IPS-20b (cell line): ENCODE measurements at regions not wholly inside any gene's neighbourhood (a gene's known extent, or its start where the extent isn't known, plus 50 kb on each side); places are given as distances from the start of the nearest gene placed in this dataset.
A peak's percentile ranks its signal among the peaks of the same experiment; 100 is the strongest.
"Not testable (repeated sequence)": the region's sequence is repeated elsewhere in the genome, so short reads cannot be mapped to it uniquely, and the experiment has no call there.

Experiments
- H3K27ac ChIP-seq: one replicate; pipeline ENCODE4 v1.5.1; 2013; ENCODE audit warnings: low read length
- H3K27me3 ChIP-seq: 2 replicates; pipeline ENCODE4 v1.6.1; 2013; ENCODE audit warnings: mild to moderate bottlenecking, low read length, inconsistent platforms; ENCODE audit not compliant: insufficient read depth
- H3K36me3 ChIP-seq: 2 replicates; pipeline ENCODE4 v1.6.1; 2013; ENCODE audit warnings: low read depth, mild to moderate bottlenecking, inconsistent platforms, low read length, moderate library complexity; ENCODE audit not compliant: insufficient read depth
- H3K4me1 ChIP-seq: 2 replicates; pipeline ENCODE4 v1.6.1; 2013; ENCODE audit warnings: mild to moderate bottlenecking, control low read depth, inconsistent platforms, low read length, moderate library complexity; ENCODE audit not compliant: insufficient read depth
- H3K4me3 ChIP-seq: 2 replicates; pipeline ENCODE4 v1.5.1; 2013; ENCODE audit warnings: mild to moderate bottlenecking, low read length, inconsistent platforms
- H3K9ac ChIP-seq: 2 replicates; pipeline ENCODE4 v1.6.1; 2013; ENCODE audit warnings: low read depth, mild to moderate bottlenecking, inconsistent platforms, low read length, moderate library complexity
- H3K9me3 ChIP-seq: 2 replicates; pipeline ENCODE4 v1.6.1; 2013; ENCODE audit warnings: mild to moderate bottlenecking, low read depth, low read length, inconsistent platforms; ENCODE audit not compliant: insufficient read depth

- Histone ChIP-seq H3K4me1 (peaks cover 18% of the 10 kb centered on the region; the same call in 1 of the 2 replicates), H3K27ac (no peak overlapping the region), H3K9ac (no peak overlapping the region), H3K36me3 (no peaks in the 10 kb centered on the region), H3K4me3 (peak overlapping the region; percentile 39; the same call in 1 of the 2 replicates), H3K9me3 (peaks cover 4% of the 10 kb centered on the region; the same call in 1 of the 2 replicates), H3K27me3 (peaks cover 72% of the 10 kb centered on the region)
These were observed 193.7 kb downstream of the ZNF737 start for GRCh38 chr19:20371911-20372310.

GRCh38 chr19:20371304-20371703 lies 194.3 kb downstream of the ZNF737 start:
- not testable (repeated sequence) for H3K27ac ChIP-seq, H3K9me3 ChIP-seq, H3K9ac ChIP-seq, H3K36me3 ChIP-seq, H3K4me3 ChIP-seq
- Histone ChIP-seq H3K4me1 (peaks cover 18% of the 10 kb centered on the region; the same call in 1 of the 2 replicates), H3K27me3 (peaks cover 78% of the 10 kb centered on the region)

GRCh38 chr19:20367811-20368294 lies 197.7 kb downstream of the ZNF737 start:
- Histone ChIP-seq H3K9ac (peak overlapping the region; percentile 16; the same call in 1 of the 2 replicates), H3K27me3 (peaks cover 72% of the 10 kb centered on the region), H3K9me3 (peaks cover 4% of the 10 kb centered on the region; the same call in 1 of the 2 replicates)

GRCh38 chr19:20365146-20365545 lies 198.1 kb downstream of the ZNF486 start:
- peaks cover 47% of the 10 kb centered on the region for H3K27me3 ChIP-seq
- no peak overlapping the region for H3K4me3 ChIP-seq
- no peak overlapping the region for H3K27ac ChIP-seq
- no peak overlapping the region for H3K9ac ChIP-seq
- H3K9me3 ChIP-seq, result peaks cover 4% of the 10 kb centered on the region; the same call in 1 of the 2 replicates
- no peaks in the 10 kb centered on the region for H3K36me3 ChIP-seq
- peaks cover 14% of the 10 kb centered on the region; the same call in 1 of the 2 replicates for H3K4me1 ChIP-seq

More at GRCh38 chr19:20367811-20368294, 197.7 kb downstream of the ZNF737 start:
- Histone ChIP-seq H3K27ac (no peak overlapping the region), H3K4me3 (peak overlapping the region; percentile 49; the same call in 1 of the 2 replicates), H3K36me3 (no peaks in the 10 kb centered on the region), H3K4me1 (peaks cover 16% of the 10 kb centered on the region; the same call in 1 of the 2 replicates)

- Histone ChIP-seq H3K36me3 (no peaks in the 10 kb centered on the region), H3K4me1 (0 out of 2 replicates have a peak, but pooled peaks cover 4% of the 10 kb centered on the region), H3K4me3 (no peak overlapping the region), H3K27me3 (no peaks in the 10 kb centered on the region), H3K27ac (no peak overlapping the region), H3K9me3 (no peaks in the 10 kb centered on the region; the same call in 1 of the 2 replicates), H3K9ac (no peak overlapping the region)
These were observed 193.1 kb downstream of the ZNF486 start for GRCh38 chr19:20359933-20360720.

- H3K27me3 ChIP-seq, H3K4me3 ChIP-seq, H3K9ac ChIP-seq, H3K36me3 ChIP-seq, H3K9me3 ChIP-seq, H3K4me1 ChIP-seq, H3K27ac ChIP-seq: not testable (repeated sequence)
These were observed 191.9 kb downstream of the ZNF486 start for GRCh38 chr19:20358841-20359465.

- H3K27ac ChIP-seq, result no peak overlapping the region
- no peaks in the 10 kb centered on the region for H3K9me3 ChIP-seq
- no peaks in the 10 kb centered on the region for H3K36me3 ChIP-seq
- H3K4me1 ChIP-seq, result 0 out of 2 replicates have a peak, but pooled peaks cover 4% of the 10 kb centered on the region
- no peaks in the 10 kb centered on the region for H3K27me3 ChIP-seq
- no peak overlapping the region for H3K4me3 ChIP-seq
- H3K9ac ChIP-seq, result no peak overlapping the region
These were observed 190.9 kb downstream of the ZNF486 start for GRCh38 chr19:20357921-20358320.

GRCh38 chr19:20351244-20351643 lies 184.2 kb downstream of the ZNF486 start:
- Histone ChIP-seq H3K9ac (no peak overlapping the region), H3K9me3 (no peaks in the 10 kb centered on the region), H3K27me3 (no peaks in the 10 kb centered on the region), H3K27ac (no peak overlapping the region), H3K36me3 (no peaks in the 10 kb centered on the region), H3K4me1 (no peaks in the 10 kb centered on the region), H3K4me3 (no peak overlapping the region)

GRCh38 chr19:20349206-20349605 lies 182.2 kb downstream of the ZNF486 start:
- no peak overlapping the region for H3K4me3 ChIP-seq
- H3K4me1 ChIP-seq, result no peaks in the 10 kb centered on the region
- no peaks in the 10 kb centered on the region for H3K9me3 ChIP-seq
- H3K36me3 ChIP-seq, result no peaks in the 10 kb centered on the region
- H3K27me3 ChIP-seq, result no peaks in the 10 kb centered on the region
- no peak overlapping the region for H3K27ac ChIP-seq
- H3K9ac ChIP-seq, result no peak overlapping the region

GRCh38 chr19:20339444-20339843 lies 172.4 kb downstream of the ZNF486 start:
- Histone ChIP-seq H3K36me3 (no peaks in the 10 kb centered on the region), H3K27ac (no peak overlapping the region), H3K9me3 (no peaks in the 10 kb centered on the region; the same call in 1 of the 2 replicates), H3K4me3 (no peak overlapping the region), H3K4me1 (no peaks in the 10 kb centered on the region), H3K27me3 (no peaks in the 10 kb centered on the region), H3K9ac (no peak overlapping the region)

- H3K27me3 ChIP-seq, result no peaks in the 10 kb centered on the region
- H3K4me1 ChIP-seq, result no peaks in the 10 kb centered on the region
- H3K9me3 ChIP-seq, result no peaks in the 10 kb centered on the region; the same call in none of the 2 replicates
- no peaks in the 10 kb centered on the region for H3K36me3 ChIP-seq
- no peak overlapping the region for H3K4me3 ChIP-seq
- H3K27ac ChIP-seq, result no peak overlapping the region
- H3K9ac ChIP-seq, result no peak overlapping the region
These were observed 167.7 kb downstream of the ZNF486 start for GRCh38 chr19:20334760-20335159.
